UCSD-AML1 (cell line): ENCODE measurements at regions not wholly inside any gene's neighbourhood (a gene's known extent, or its start where the extent isn't known, plus 50 kb on each side); places are given as distances from the start of the nearest gene placed in this dataset.

ENCODE experiments used
- DNase-seq: peaks from one replicate; lab custom pipeline; 2025; ENCODE audit not compliant: unreplicated experiment; lab: John Stamatoyannopoulos, UW

- no peak for DNase-seq
Measured at GRCh38 chrX:151476604-151477303, 79.7 kb downstream of the VMA21 start.

- no peak for DNase-seq
Measured at GRCh38 chrX:151478058-151478457, 81.1 kb downstream of the VMA21 start.

GRCh38 chrX:151488677-151489076 is 74.8 kb upstream of the PASD1 start:
- peak; percentile 23 for DNase-seq

- DNase-seq, result peak; percentile 25
Measured at GRCh38 chrX:151505796-151506195, 57.7 kb upstream of the PASD1 start.

- DNase-seq, result no peak
Measured at GRCh38 chrX:151510203-151510602, 53.3 kb upstream of the PASD1 start.

- DNase-seq, result no peak
Measured at GRCh38 chrX:151513472-151513871, 50.0 kb upstream of the PASD1 start.
